GM13977 (cell line): ENCODE measurements at regions not wholly inside any gene's neighbourhood (a gene's known extent, or its start where the extent isn't known, plus 50 kb on each side); places are given as distances from the start of the nearest gene placed in this dataset.

Experiments used
- DNase-seq: peaks from one replicate; pipeline ENCODE4 v3.0.0; 2012; ENCODE audit warnings: low spot score
- CTCF ChIP-seq: IDR thresholded peaks from 2 replicates; pipeline ENCODE4 v1.5.1; 2012; ENCODE audit warnings: mild to moderate bottlenecking, control low read depth; ENCODE audit not compliant: insufficient read depth; ENCODE audit errors: extremely low read depth, missing control alignments
- in situ Hi-C: fragments of 300-500 bp; cut with MboI; formaldehyde crosslinking; loops from one replicate; pipeline ENCODE4 v1.12.0; 2022; ENCODE audit warnings: low sequenced_read_pairs, low pct_unique_long_range_greater_than_20kb, mixed read lengths, inconsistent platforms; ENCODE audit not compliant: unreplicated experiment

- DNase-seq, result no peak
- in situ Hi-C loops, result no loop called here
- no peak for TF ChIP-seq CTCF
Observed at GRCh38 chr11:69554849-69555248, 73.4 kb downstream of the LINC01488 start.

- DNase-seq, result no peak
- TF ChIP-seq CTCF, result no peak
- in situ Hi-C loops, result no loop called here
Observed at GRCh38 chr11:69557266-69557665, 75.8 kb downstream of the LINC01488 start.

- TF ChIP-seq CTCF, result no peak
- DNase-seq, result no peak
- in situ Hi-C loops, result no loop called here
Observed at GRCh38 chr11:69558519-69558941, 77.1 kb downstream of the LINC01488 start.

- in situ Hi-C loops, result no loop called here
- TF ChIP-seq CTCF, result no peak
Observed at GRCh38 chr11:69559181-69559580, 77.7 kb downstream of the LINC01488 start.

GRCh38 chr11:69560141-69560790 lies 78.8 kb downstream of the LINC01488 start:
- DNase-seq, result no peak
- TF ChIP-seq CTCF, result no peak
- in situ Hi-C loops, result no loop called here

More at GRCh38 chr11:69559181-69559580, 77.7 kb downstream of the LINC01488 start:
- no peak for DNase-seq

- in situ Hi-C loops, result no loop called here
- no peak for TF ChIP-seq CTCF
- no peak for DNase-seq
Observed at GRCh38 chr11:69562302-69562701, 78.7 kb upstream of the CCND1 start.
